NCI-H345 (cell line): ENCODE measurements at regions not wholly inside any gene's neighbourhood (a gene's known extent, or its start where the extent isn't known, plus 50 kb on each side); places are given as distances from the start of the nearest gene placed in this dataset.
"Not testable (repeated sequence)": the region's sequence is repeated elsewhere in the genome, so short reads cannot be mapped to it uniquely, and the experiment has no call there.

Experiments used
- DNase-seq: peaks from one replicate; lab custom pipeline; 2025; lab: John Stamatoyannopoulos, UW

DNA sequence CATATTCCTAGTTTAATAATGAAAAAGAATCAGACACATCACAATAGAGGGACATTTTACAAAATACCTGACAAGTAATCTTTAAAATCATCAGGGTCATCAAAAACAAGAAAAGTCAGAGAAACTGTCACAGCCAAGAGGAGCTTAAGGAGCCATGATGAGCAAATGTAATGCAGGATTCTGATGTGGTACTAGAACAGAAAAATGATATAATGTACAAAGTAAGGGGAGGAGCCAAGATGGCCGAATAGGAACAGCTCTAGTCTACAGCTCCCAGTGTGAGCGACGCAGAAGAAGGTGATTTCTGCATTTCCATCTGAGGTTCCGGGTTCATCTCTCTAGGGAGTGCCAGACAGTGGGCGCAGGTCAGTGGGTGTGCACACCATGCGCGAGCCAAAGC is 198.0 kb upstream of the FAT3 start:
- no peak for DNase-seq

DNA sequence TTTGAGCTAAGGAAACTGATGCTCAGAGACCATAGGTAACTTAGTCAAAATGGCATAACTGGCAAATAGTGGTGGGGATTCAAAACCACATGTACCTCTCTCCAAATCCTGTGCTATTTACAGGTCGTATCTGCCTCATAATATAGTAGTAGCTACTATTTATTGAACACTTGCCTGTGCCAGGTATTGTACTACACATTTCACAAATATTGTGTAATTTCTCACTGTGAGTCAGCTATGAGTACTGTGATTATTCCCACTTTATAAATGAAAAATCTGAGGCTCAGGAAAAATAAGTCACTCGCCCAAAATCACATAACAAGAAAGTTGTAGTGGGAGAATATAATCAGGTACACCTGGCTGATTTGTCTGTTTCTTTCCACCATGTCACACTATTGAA is 199.8 kb upstream of the FAT3 start:
- DNase-seq: no peak

DNA sequence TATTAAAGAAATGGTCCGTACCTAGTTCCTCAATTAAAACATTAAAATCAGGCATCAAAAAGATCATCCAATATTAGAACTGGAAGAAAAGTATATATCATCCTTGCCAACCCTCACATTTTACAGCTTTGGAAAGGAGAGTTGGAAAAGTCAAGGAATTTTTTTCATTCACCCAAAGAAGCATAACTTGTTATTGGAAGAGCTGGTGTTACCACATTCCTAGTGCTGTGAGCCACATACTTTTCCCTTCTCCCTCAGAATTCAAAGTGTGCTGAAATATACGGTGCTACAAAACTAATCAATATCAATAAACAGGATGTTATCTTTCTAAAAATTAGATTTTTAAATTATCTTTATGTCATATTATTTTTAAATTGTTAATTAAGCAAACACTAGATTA is 202.1 kb upstream of the FAT3 start:
- DNase-seq: no peak

DNA sequence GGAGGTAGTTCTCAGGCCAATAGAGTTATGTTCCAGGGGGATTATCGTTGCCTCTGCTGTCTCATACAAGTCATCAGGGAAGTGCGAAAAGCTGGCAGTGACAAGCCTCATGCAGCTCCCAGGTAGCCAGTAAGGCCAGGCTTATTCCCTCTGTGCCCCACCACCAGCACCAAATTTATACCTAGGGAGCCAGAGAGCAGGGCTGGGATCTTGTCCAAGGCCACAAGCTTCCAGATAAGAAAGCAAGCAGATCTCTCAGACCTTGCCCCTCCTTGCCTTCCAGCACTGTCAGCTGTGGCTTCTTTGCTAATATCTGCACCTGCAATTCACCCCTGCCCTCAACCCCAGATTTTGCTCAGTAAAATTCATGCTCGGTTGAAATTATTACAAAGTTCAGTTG is 206.3 kb upstream of the FAT3 start:
- no peak for DNase-seq

DNA sequence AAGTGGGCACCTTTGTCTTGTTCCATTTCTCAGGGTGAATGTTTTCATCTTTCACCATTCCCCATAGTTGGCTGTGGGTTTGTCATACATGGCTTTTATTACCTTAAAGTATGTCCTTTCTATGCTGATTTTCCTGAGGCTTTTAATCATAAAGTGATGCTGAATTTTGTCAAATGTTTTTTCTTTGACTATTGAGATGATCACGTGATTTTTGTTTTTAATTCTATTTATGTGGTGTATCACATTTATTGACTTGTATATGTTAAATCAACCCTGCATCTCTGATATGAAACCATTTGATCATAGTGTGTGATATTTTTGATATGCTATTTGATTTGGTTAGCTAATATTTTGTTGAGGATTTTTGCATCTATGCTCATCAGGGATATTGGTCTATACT is 216.4 kb upstream of the FAT3 start:
- DNase-seq: no peak

DNA sequence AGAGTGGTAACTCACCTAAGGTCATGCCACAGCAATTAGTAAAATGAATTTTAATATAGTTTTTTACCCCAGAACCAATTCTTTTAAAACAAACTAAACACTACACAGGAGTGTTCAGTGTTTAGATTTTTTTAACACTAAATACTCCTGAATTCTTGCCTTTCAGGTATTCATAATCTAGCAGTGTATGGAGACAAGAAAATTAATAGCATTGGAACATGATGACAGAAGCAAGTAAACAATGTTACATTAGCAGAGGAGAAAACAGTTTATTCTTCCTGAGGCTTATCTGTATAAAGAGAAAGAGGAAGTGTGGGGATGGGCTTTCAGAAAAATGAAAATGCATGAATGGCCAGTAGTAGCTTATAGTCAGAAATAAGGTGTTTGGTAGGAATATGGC is 222.1 kb upstream of the FAT3 start:
- no peak for DNase-seq

DNA sequence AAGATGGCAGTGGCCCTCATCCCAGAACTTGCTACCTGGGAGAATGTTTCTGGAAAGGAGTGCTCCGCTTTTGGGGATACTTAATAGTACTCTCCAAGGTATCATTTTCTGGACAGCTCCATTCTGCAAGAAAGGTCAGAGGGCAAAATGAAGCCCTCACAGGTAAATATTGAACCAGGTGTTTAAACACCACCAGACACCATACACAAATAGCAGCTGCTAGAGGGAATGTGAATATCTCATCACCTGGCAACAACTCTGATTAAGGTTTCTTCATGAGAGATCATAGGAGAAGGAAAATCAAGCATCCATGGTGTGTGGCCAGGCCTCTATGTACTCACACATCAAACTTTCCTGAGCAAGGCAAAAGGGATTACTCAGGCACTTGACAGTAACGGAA is 226.1 kb upstream of the FAT3 start:
- peak; percentile 69 for DNase-seq

DNA sequence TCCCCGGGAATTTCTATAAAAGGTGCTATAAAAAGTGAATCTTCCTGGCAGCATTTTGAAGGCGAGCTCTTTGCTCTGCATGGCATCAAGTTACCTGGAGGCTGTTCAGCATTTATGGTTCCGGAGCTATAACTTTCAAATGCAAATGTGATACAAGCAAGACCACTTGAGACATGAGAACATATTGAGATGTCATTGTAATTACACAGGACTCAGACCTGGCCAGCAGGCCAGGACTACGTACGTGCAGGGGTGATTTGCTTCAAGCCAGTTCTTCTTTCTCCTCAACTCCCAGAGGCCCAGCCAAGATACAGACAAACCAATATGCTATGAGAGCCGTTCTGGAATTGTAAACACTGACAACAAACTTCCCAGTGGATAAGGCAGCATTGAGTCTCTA is 227.4 kb upstream of the FAT3 start:
- peak; percentile 47 for DNase-seq

DNA sequence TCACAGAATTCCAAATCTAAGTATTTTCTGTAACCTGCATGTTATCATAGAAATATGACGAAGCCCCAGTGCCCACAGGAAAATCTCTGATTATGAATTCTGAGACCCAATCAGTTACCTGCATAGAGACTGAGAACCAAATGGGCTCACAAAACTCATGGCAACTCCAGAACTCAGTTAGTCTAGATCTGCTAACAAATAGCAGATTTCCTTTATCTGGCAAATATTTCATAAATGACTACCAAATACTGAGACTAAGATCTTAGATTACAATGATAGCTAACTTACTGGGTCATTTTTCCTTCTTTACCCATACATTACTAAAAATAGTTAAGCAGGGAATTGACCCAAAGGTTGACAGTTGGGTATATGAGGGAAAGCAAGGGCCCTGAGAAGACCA is 228.1 kb upstream of the FAT3 start:
- no peak for DNase-seq

DNA sequence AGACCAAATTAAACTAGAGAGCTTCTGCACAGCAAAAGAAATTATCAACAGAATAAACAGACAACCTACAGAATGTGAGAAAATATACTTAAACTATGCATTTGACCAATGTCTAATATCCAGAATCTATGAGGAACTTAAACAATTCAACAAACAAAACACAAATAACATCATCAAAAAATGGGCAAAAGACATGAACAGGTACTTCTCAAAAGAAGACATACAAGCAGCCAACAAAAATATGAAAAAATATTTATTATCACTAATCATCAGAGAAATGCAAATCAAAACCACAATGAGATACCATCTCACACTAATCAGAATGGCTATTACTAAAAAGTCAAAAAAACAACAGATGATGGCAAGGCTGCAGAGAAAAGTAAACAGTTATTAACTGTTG is 236.2 kb upstream of the FAT3 start:
- DNase-seq: not testable (repeated sequence)

DNA sequence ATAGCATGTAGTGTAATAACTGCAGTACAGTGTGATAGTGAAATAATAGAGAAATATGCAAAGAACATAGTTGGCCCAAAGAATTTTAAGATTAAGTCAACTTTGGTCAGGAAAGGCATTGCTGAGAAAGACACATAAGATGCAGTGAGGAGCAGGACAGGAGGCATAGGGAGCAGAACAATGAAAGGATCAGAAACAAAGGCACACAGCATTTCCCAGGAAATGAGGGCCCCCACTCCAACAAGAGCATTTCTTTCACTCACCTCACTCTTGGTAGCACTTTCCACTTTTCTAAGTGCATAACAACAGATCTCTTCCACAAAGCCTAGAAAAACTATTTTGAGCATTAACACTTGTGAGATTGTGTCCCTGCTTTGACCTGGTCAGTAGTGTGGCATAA is 238.4 kb upstream of the FAT3 start:
- DNase-seq: no peak

DNA sequence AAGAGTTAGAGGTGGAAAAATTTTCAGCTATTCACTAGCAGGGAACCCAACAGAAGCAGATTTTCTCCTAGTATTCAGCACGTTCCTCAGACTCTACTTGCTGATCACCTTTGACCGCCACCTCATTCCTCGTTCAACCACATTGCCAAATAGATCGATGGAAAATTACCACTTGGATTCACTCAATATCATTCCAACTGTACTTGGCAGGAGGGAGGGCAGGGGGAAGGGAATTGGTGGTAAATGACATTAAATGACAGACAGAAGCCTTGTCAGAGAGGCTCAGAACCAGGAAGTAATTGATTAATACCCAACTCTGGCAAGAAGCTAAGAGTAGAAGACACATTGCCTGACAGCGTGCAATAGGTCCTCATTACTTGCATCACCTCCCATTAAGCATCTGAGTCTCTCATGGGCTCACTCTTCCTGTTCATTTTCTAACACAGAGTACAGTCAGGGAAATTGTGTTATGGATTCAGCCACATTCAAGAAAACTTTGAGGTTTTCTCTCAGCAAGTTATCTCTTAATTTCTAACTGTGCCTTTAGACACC is 240.5 kb upstream of the FAT3 start:
- no peak for DNase-seq

DNA sequence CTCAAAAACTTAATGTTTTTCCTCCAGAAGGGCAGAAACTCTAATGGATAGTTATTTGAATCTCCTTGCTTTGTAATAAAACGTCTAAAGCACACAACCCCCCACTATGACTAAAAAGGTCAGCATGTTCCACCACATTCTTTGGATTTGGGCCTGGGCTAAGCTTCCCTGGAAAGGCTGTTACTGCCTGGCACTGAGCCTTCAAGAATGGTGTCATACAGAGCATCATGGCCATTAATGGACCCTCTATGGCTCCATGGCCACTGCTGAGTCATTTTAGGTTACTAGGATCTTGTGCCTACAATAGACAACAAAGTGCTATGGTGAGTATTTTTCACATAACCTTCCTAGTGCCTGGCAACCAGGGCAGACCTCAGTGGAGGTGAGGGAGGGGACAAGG is 242.6 kb upstream of the FAT3 start:
- no peak for DNase-seq

DNA sequence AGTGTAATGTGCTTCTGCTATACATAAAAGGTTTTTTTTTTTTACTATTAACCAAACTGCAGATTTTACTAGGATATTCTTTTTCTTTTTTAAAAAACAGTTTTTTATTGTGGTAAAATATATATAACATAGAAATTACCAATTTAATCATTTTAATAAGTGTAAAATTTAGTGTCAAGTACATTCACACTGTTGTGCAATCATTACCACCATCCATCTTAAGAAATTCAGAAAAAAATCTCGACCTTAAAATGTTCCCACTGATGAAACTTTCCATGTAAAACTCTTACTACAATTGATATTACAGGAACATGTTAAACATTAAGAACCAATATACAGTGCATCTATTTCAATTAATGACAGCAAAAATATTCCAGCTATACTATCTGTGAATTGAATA is 244.8 kb upstream of the FAT3 start:
- no peak for DNase-seq

DNA sequence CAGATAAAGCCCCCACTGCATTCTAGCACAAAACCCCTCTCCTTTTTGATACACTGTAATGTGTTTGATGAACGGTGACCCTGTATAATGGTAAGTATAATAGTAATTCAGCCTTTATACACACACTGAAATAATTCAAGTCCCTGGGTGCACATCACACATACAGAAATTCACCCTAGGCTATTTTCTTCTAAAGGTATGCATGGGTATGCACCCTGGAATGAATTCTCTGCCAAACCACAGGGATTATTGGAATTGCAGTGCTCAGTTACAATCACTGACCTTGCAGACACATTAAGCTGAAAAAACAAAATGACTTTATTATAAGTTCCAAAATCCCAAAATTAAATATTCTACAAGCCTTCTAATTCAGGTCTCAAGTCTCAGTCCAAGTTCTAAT is 245.9 kb upstream of the FAT3 start:
- DNase-seq: no peak

DNA sequence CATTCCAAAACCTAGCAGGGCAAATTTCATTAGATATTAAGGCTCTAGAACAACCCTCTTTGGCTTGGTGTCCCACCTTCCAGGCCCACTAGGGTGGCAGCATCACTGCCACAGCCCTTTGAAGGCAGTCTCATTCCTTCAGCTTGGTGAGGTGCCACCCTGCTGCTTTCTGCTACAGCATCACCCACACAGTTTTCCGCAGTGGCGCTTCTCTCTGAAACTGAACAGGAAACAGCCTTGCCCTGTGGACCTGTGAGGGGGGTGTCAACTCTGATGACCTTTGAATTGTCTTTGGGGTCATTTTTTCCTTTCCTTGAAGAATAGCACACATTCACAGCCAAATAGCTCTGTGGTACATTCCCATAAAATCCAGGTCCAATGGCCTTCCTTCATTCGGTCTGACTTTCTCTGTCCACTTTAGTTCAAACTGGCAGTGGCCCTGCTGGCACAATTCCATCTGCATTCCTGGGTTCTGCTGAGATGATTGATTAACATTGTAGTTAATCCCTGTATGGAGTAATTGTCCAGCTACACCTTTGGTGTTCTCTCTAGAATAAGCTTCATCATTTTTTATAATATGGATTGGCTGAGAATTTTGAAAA is 251.9 kb upstream of the FAT3 start:
- no peak for DNase-seq

DNA sequence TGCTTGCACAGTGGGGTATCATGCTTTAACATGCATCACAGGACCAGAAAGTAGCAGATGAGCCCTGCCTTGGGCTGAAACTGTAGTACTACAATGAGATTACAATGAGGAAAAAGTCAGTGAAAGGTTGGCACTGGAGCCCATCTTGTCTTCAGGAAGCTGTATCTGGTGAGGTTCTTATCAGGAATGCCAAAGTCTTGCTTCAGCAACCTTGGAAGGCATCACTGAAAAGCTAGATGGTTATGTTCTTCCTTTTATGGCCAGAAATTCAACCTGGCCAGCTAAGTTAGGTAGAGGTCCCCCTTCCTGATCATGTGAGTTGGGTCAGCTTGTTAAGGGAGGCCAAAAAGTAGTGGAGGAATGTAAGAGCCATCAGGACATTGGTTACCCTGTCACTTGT is 254.0 kb upstream of the FAT3 start:
- DNase-seq: no peak

DNA sequence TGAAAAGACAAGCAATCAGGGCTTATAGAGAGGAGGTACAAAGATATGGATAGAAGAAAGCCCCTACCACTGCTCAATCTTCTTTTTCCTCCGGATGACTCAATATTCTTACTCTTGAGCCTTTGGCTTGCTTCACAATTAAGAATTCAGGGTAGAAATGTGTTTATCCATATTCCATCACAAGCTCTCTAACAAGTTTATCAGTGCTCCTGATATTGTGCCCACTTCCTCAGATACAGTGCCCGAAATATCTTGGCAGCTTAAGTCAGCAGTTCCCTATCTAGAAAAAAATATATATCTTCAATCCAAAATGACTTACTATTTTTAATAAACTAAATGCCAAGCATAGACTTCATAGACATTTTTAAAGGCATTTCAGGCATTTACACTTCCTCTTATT is 255.1 kb upstream of the FAT3 start:
- no peak for DNase-seq

DNA sequence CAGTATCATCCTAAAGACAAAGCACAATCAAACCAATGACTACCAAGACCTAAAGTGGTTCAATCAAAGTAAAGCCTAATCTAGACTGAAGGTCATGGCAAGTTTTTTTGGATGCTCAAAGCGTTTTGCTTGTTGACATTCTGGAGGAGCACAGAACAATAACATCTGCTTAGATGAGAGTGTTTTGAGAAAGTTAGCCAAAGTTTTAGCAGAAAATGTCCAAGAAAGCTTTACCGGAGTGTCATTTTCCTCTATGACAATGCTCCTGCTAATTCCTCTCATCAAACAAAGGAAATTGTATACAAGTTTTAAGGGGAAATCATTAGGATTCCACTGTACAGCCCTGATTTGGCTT is 256.9 kb upstream of the FAT3 start:
- no peak for DNase-seq

DNA sequence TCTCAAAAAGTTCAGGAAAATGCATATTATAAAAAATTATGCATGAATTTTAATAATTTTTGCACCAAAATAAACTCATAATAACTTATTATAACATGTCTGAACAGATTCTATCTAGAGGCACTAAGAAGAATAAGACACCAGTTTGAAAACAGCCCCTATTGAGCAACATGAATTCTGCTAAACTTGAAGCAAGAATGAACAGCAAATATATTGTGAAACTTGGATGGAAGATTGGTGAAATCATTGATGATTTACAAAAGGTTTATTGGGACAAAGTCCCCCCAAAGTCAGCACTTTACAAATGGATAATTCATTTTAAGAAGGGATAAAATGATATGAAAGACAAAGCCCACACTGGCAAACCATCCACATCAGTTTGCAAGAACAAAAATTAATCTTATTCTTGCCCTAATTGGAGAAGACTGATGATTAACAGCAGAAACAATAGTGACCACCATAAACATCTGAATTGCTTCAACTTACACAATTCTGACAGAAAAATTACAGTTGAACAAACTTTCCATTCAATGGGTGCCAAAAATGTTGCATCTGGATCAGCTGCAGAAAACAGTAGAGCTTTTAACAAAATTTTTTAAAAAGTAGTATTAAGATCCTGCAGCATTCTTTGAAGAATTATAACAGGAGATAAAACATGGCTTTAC is 257.5 kb upstream of the FAT3 start:
- no peak for DNase-seq

DNA sequence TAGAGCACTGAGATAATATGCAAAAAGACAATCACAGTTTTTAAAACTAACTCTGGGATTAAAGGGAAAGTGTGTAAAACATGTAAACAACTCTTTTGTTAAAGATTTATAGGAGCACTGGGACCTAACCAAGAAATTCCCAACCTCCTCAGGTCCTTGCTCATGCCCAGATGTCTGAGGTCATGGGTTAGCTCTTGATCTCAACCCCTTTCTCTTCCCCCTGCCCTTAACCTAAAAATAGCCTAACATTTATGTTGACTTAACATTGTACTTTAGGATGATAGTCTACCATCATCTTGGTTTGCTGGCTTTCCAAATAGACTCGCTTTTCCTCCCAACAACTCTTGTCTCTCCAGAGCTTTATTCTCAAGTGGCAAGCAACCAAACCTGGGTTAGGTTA is 258.2 kb upstream of the FAT3 start:
- no peak for DNase-seq

DNA sequence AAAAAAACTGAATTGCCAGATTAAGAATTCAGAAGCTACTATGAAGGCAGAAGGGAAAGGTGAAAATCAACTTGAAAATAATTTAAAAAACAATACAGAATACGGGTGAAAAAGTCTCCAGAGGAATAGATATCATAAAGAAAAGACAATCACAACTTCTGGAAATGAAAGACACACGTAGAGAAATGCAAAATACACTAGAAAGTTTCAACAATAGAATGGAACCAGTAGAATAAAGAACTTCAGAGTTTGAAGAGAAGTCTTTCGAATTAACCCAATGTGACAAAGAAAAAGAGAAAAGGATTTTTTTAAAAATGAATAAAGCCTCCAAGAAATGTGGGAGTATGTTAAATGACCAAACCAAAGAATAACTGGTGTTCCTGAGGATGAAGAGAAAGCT is 263.8 kb upstream of the FAT3 start:
- no peak for DNase-seq

DNA sequence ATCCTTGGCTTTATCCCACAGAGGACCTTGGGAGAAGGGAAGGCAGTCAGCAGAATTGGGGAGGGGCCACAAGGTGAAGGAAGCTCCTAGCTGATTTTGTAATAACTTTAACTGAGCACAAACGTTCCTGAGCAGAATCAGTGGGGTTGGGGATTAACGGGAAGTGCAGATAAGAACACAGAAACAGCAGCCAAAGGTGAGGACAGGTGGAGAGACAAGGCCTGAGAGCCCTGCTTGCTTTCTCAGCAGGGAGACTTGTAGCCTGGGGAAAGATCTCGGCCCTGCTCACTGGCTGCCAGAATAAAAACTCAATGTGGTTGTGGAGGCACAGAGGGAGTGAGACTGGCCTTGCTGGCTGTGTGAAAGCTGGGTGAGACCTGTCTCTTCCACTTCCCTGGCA is 265.2 kb upstream of the FAT3 start:
- no peak for DNase-seq

DNA sequence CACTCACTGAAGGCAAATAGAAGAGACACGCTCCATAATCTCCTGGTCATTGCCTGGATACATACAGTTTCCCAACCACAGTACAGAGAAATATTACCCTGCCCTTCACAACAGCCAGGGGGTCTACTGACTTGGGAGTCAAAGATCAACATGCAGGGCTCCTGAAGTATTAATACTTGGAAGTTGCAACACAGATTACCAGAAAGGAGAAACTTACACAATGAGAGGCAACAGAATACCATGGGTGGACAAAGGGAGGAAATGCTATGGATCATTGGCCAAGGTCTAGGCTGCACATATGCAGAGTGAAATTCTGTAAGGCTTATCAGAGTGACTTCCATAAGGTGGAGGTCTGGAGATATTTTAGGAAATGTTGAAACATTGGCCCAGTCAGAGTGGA is 267.9 kb upstream of the FAT3 start:
- no peak for DNase-seq
